NCI-H1092 treated with DMSO at 0.1 percent for 48 hours (cell line): ENCODE measurements at regions not wholly inside any gene's neighbourhood (a gene's known extent, or its start where the extent isn't known, plus 50 kb on each side); places are given as distances from the start of the nearest gene placed in this dataset.

Experiments used
- DNase-seq: peaks from one replicate; lab custom pipeline; 2025; lab: John Stamatoyannopoulos, UW

DNA sequence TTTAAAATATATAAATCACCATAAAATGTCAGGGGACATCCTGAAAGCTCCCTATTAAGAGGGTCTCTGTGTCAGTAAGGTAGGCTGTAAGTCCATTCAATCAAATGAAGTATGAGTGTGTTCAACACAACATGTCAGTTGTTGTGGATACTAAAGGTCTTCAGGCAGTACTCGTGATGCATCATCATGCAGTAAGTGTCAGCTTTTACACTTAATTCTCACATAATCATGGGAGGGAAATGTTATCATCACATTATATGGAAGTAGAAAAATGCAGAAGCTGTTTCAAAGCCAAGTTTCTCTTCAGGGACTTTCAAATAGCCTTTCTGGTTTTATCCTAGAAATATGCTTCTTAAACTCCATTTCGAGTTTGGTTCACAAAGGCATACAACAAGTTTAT is 477.1 kb upstream of the ID2 start:
- DNase-seq, result no peak

- DNase-seq, result no peak
These were observed 472.4 kb upstream of the ID2 start for GRCh38 chr2:8209494-8209893.

DNA sequence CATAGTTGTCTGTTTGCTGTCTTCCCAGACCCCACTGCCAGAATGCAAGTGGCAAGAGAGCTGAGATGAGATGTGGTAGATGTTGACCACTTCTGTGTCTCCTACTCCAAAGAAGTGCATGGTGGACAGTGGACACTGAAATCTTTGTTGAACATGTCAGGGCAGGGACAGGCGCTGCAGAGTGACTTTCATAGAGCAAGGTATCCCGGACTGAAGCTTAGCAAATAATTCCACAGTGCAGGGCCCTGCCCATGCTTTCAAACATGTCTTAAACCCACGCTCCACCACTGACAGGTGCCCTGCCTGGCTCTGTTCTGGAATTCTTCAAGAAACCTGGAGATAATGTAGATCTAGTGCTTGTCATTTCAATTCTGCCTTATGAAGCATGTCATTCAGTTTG is 470.5 kb upstream of the ID2 start:
- no peak for DNase-seq

GRCh38 chr2:8212239-8212638 is 469.6 kb upstream of the ID2 start:
- DNase-seq, result no peak

DNA sequence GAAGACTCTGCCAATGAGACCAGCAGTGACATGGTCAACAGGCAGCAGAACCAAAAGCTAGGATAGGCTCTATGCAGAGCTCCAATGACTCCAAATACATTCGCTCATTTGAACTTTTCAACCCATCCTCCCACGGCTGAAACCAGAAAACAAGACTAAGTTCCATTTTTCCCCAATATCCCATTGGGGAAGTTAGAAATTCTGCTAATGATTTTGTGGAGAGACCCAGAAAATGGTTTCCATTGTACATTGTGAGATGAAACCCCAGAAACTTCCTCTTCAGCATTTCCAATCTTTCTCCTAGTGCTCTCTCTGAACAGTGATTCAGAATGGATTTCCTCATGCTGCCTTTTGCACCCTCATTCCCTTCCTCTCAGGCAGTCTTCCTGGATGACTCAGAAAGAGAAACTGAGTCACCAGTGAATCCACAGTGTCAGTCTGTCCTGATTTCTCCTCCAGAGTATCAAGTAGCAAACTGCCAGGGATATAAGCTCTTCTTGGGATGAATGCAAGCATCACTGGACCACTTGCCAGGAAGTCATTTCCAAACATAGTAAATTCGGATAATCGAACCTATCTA is 467.7 kb upstream of the ID2 start:
- no peak for DNase-seq

DNA sequence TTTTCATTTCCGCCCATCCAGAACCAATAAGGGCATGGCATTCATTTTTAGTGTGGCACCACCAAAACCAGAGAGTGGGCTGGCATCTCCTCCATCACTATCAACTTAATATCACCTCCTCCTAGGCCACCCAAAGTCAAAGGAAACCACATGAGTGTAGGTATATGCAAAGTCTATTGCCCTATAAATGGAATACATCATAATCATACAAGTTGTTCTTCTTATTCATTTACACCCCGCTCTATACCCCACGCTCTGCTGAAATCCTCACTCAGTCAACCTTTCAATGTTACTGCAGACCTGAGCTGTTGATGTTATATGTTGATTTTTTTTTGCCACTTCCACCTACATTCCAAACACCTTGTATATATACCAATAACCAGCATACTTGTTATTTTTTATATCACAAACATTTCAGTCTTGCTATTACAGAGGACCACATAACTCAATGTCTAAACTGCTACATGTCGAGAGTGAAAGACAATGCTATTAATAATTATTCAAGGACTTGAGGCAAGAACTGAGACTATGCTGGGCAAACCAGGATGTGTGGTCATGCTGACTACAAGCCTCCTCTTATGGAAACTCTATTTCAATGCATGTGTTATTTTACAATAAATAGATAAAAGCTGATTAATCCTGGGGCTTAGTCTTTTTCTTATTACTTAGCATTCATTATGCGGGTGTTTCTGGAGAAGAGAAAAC is 466.5 kb upstream of the ID2 start:
- no peak for DNase-seq

- no peak for DNase-seq
These were observed 465.9 kb upstream of the ID2 start for GRCh38 chr2:8215982-8216381.

DNA sequence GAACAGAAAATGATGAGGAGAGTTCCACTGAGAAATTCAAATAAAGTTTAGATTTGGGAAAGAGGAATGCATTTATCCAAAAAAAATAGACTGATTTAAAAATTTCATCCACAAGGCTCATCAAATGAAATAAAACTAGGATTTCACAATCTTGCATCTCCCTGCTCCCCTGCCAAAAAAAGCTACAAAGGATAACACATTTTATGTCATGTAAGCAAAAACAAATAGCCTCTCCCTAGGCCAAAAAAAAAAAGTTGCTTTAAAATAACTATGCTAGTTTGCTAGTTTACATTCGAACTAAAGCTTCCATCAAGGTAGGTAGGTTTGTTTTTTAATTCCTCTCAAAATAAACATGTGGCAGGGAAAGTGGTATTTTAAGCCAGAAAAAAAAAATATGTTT is 465.5 kb upstream of the ID2 start:
- no peak for DNase-seq

- DNase-seq, result no peak
These were observed 464.3 kb upstream of the ID2 start for GRCh38 chr2:8217468-8218030.

DNA sequence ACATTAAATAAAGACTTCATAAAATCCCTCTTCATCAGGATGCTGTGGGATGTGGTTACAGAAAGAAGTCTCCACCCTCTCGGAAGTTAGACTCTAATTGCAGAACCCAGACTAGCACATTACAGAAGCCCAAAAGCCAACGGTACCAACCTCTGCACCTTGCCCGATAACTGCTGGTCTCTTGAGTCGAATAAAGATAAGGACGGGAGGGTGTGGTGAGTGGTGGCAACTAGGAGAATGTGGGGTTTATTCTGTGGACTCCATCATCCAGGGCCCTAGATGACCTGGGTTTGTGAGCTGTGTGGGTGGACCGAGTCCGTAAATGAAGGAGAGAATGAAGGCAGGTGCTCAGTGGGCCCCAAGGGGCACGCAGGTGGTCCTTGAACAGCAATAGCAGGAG is 462.8 kb upstream of the ID2 start:
- DNase-seq, result no peak

- DNase-seq, result no peak
These were observed 462.1 kb upstream of the ID2 start for GRCh38 chr2:8219631-8220355.

GRCh38 chr2:8222979-8223694 is 458.7 kb upstream of the ID2 start:
- DNase-seq, result no peak

GRCh38 chr2:8223695-8224346 is 458.0 kb upstream of the ID2 start:
- no peak for DNase-seq

DNA sequence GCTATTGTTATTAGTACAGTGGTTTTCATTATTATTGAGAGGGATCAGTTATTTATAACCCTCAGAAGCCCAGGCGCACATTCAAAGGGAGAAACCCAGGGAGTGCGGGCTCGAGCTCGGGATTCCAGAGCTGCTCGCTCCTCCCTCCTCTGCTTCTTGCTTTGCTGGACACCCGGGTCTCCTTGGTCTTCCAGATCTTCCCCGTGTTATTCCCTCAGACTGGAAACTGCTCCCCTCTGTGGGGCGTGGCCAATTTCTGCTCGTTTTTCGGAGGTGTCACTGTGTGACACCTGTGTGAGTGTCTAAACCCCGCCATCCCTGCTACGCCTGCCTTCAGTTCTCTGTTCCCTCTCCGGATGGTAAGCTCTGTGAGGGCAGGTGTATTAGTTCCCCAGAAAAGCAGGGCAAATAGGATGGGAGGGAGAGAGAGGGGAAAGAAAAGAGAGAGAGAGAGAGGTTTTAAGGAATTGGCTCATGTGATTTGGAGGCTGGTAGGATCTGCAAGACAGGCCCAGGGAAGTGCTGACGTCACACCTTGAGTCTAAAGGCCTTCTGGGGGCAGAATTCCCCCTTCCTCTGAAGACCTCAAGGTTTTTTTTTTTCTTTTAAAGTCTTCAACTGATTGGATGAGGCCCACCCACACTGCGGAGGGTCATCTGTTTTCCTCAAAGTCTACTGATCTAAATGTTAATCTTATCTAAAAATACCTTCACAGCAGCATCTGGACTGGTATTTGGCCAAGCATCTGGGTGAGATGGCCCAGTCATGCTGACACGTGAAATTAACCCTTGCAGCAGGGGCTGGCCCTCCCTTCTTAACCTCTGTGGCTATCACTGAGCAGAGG is 457.3 kb upstream of the ID2 start:
- no peak for DNase-seq

DNA sequence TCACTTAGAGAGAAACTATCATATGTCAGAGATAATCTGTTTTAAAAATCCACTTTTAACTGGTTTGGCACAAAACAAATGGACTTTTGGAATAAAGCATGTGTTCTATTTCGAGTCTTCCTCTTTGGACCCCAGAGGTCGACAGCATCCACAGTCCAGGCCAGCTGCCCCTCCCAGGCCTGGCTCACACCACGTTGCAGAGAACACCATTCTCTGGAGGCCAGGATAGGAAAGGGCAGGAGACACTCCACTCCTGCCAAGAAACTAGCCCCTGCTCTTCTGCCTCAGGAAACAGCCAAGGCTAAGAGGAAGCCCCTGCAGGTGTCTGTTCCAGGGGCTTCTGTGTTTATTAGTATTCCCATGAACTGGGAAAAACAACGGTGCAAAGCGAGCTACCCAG is 456.6 kb upstream of the ID2 start:
- no peak for DNase-seq

DNA sequence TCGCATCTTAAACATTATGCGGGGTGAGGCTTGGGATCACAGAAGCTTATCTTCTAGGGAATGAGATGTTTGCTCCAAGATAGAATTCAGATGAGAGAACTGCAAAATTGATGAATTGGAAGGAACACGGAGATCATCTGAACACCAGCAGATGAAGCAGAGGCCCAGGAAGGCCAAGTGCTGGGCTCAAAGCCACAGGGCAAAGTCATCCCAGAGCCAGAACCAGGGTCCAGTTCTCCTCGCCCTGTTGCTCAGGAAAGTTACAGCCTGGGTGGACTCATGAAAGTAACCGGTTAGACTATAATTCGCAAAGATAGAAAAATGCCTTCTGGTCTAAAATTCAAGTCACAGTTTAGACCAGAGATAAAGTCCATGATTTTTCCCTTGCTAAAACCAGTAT is 456.1 kb upstream of the ID2 start:
- DNase-seq, result no peak

DNA sequence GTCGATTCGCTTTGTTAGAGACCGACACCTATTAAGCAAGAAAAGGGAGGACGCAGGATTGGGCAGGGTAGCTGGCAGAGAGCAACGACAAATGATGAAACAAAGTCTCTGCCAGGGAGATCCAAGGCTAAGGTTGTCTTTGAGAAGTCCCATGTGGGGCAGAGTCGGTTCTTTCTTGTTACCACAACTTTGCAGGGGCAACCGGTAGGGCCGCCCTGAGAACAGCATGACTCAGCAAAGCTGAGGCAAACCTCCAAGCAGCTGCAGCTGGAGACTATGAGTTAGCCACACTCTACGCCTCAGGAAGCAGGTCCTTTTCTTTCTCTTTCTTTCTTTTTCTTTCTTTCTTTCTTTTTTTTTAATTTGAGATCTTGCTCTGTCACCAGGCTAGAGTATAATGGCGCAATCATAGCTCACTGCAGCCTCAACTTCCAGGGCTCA is 452.3 kb upstream of the ID2 start:
- no peak for DNase-seq

- DNase-seq, result no peak
These were observed 451.4 kb upstream of the ID2 start for GRCh38 chr2:8230466-8230865.

GRCh38 chr2:8231902-8232301 is 450.0 kb upstream of the ID2 start:
- DNase-seq, result no peak

DNA sequence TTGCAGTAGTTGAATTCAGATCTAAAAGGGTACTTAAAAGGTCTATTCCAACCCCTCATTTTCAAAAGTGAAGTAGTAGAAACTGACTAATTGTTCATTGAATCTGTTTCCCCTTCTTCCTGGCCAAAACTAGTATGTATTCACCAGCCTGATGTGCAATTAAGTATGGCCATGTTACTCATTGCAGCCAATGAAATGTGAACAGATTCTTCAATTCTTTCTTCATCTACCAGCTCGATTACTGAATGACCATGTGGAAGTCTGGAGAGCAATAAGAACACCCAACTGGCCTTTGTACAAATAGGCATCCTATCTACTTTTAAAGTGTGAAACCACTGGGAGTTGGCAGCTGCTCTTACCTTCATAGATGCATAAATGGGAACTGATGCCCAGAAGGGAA is 449.0 kb upstream of the ID2 start:
- no peak for DNase-seq

- DNase-seq, result no peak
These were observed 447.6 kb upstream of the ID2 start for GRCh38 chr2:8234253-8234652.
